Loucy (cell line): ENCODE measurements at regions not wholly inside any gene's neighbourhood (a gene's known extent, or its start where the extent isn't known, plus 50 kb on each side); places are given as distances from the start of the nearest gene placed in this dataset.

Experiments
- EZH2phosphoT487 ChIP-seq: fragments of 200-600 bp; IDR thresholded peaks from 2 replicates; pipeline ENCODE4 v1.6.1; 2018; ENCODE audit warnings: antibody characterized with exemption, mild to moderate bottlenecking, moderate library complexity, borderline replicate concordance
- TF ChIP-seq, protein P1 (sequence below): fragments of 200-600 bp; sonication (generic); conservative IDR thresholded peaks from 2 replicates; pipeline ENCODE4 v1.5.1; 2014; ENCODE audit warnings: mild to moderate bottlenecking, antibody characterized with exemption, low read length

DNA sequence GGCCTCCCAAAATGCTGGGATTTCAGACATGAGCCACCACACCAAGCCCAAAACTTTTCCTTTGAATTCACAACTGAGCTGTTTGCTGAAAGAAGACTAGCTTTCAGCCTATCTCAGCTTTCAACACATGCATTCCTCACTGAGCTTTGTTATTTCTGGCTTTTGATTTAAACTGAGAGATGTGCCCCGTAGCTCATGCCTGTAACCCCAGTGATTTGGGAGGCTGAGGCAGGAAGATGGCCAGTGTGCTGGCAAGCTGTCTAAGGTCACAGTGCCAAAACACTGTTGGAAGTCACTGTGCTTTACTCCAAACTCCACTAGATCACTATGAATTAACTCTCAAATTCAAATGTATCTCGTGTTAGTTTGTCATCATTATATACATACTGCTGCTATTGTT lies 779.5 kb downstream of the TRIML1 start:
- no peak for TF ChIP-seq EZH2phosphoT487
- TF ChIP-seq, protein P1, sequence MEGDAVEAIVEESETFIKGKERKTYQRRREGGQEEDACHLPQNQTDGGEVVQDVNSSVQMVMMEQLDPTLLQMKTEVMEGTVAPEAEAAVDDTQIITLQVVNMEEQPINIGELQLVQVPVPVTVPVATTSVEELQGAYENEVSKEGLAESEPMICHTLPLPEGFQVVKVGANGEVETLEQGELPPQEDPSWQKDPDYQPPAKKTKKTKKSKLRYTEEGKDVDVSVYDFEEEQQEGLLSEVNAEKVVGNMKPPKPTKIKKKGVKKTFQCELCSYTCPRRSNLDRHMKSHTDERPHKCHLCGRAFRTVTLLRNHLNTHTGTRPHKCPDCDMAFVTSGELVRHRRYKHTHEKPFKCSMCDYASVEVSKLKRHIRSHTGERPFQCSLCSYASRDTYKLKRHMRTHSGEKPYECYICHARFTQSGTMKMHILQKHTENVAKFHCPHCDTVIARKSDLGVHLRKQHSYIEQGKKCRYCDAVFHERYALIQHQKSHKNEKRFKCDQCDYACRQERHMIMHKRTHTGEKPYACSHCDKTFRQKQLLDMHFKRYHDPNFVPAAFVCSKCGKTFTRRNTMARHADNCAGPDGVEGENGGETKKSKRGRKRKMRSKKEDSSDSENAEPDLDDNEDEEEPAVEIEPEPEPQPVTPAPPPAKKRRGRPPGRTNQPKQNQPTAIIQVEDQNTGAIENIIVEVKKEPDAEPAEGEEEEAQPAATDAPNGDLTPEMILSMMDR = no peak
